A549 (cell line): ENCODE measurements at regions not wholly inside any gene's neighbourhood (a gene's known extent, or its start where the extent isn't known, plus 50 kb on each side); places are given as distances from the start of the nearest gene placed in this dataset.

Experiments used
- ATAC-seq, 2 experiments: fragments of 200-7000 bp in 1 of 2; fragments of >200 bp in 1 of 2; cut with Nextera tagmentation in 1 of 2; cut with Tn5 transposase in 1 of 2; 3 replicates each; pipeline versions ENCODE4 v1.8.0 to v1.9.1; 2018 to 2020; ENCODE audit warnings: mild to moderate bottlenecking in 1 of 2, moderate library complexity in 1 of 2
- CTCF ChIA-PET: fragments of 300-600 bp; sonication (Branson Sonifier 250); formaldehyde crosslinking; extraction: SDS; loops from one replicate; lab custom pipeline; 2021; ENCODE audit warnings: antibody characterized with exemption, inconsistent platforms; lab: Yijun Ruan, JAX
- POLR2A ChIA-PET: fragments of 350-600 bp; formaldehyde crosslinking; extraction: SDS; loops from one replicate; lab custom pipeline; 2021; ENCODE audit warnings: antibody characterized with exemption, inconsistent platforms; lab: Yijun Ruan, JAX
- DNase-seq, 2 experiments: peaks; one replicate each; pipeline versions ENCODE4 v3.0.0 to v3.0.0-alpha.2; 2011 to 2016; ENCODE audit warnings: low read depth in 1 of 2, low spot score in 1 of 2
- FAIRE-seq: peaks from 2 replicates; lab custom pipeline; 2011; peaks lifted over from hg19 to GRCh38; lab: Jason Lieb, UNC
- H3K27ac ChIP-seq, 2 experiments: fragments of >200 bp; sonication (Bioruptor Twin); formaldehyde crosslinking; 3 replicates each; pipeline ENCODE4 v1.5.1; 2016 to 2017
- H3K4me1 ChIP-seq: fragments of >200 bp; sonication (Bioruptor Twin); formaldehyde crosslinking; 3 replicates; pipeline ENCODE4 v1.6.1; 2016
- H3K4me2 ChIP-seq: fragments of >200 bp; sonication (Bioruptor Twin); formaldehyde crosslinking; 3 replicates; pipeline ENCODE4 v1.6.1; 2016
- H3K4me3 ChIP-seq: fragments of >200 bp; sonication (Bioruptor Twin); formaldehyde crosslinking; 3 replicates; pipeline ENCODE4 v1.5.1; 2016
- H3K9me3 ChIP-seq: fragments of >200 bp; sonication (Bioruptor Twin); formaldehyde crosslinking; 3 replicates; pipeline ENCODE4 v1.6.1; 2016
- ATOH8 ChIP-seq: fragments of 250-450 bp; sonication (Bioruptor Pico); IDR thresholded peaks from 2 replicates; pipeline ENCODE4 v1.5.0; 2020; ENCODE audit warnings: low read depth, mild to moderate bottlenecking, moderate library complexity
- BHLHE40 ChIP-seq: IDR thresholded peaks from 2 replicates; pipeline ENCODE4 v1.6.1; 2012; ENCODE audit warnings: low read depth, low read length, inconsistent platforms
- CHD4 ChIP-seq: fragments of 200-600 bp; sonication (generic); IDR thresholded peaks from 2 replicates; pipeline ENCODE4 v1.6.1; 2016; ENCODE audit warnings: antibody characterized with exemption, mild to moderate bottlenecking, borderline replicate concordance
- CTCF ChIP-seq: fragments of >200 bp; sonication (Bioruptor Twin); formaldehyde crosslinking; IDR thresholded peaks from 3 replicates; pipeline ENCODE4 v1.5.1; 2016
- EHF ChIP-seq: fragments of 250-450 bp; sonication (Bioruptor Pico); IDR thresholded peaks from 2 replicates; pipeline ENCODE4 v1.5.0; 2020; ENCODE audit warnings: mild to moderate bottlenecking
- ESRRA ChIP-seq: fragments of 150-350 bp; IDR thresholded peaks from 2 replicates; pipeline ENCODE4 v1.6.1; 2014; ENCODE audit warnings: mild to moderate bottlenecking, low read length, borderline replicate concordance
- FOSL2 ChIP-seq, 2 experiments: fragments of 450-650 bp in 1 of 2; fragments of >200 bp in 1 of 2; sonication (Bioruptor Twin) in 1 of 2; formaldehyde crosslinking; IDR thresholded peaks; 2 replicates each; pipeline versions ENCODE4 v1.5.0 to v1.6.1; 2016 to 2020; ENCODE audit warnings: mild to moderate bottlenecking in 1 of 2, moderate library complexity in 1 of 2
- HMGXB4 ChIP-seq: fragments of 250-450 bp; sonication (Bioruptor Pico); IDR thresholded peaks from 2 replicates; pipeline ENCODE4 v1.5.0; 2021; ENCODE audit warnings: mild to moderate bottlenecking, moderate library complexity, borderline replicate concordance
- JUN ChIP-seq, 2 experiments: fragments of >200 bp; sonication (Bioruptor Twin); formaldehyde crosslinking; IDR thresholded peaks; 2 replicates in 1 of 2; 3 replicates in 1 of 2; pipeline ENCODE4 v1.6.1; 2016 to 2017
- KDM1A ChIP-seq: fragments of 200-600 bp; sonication (generic); IDR thresholded peaks from 2 replicates; pipeline ENCODE4 v1.6.1; 2016; ENCODE audit warnings: low read depth, mild to moderate bottlenecking
- KDM5A ChIP-seq: fragments of 200-600 bp; sonication (generic); IDR thresholded peaks from 2 replicates; pipeline ENCODE4 v1.6.1; 2016; ENCODE audit warnings: antibody characterized with exemption, mild to moderate bottlenecking
- MAX ChIP-seq: IDR thresholded peaks from 2 replicates; pipeline ENCODE4 v1.6.1; 2012
- NPAS2 ChIP-seq: fragments of 250-450 bp; sonication (Bioruptor Pico); IDR thresholded peaks from 2 replicates; pipeline ENCODE4 v1.8.0; 2022; ENCODE audit warnings: mild to moderate bottlenecking, moderate library complexity, borderline replicate concordance
- NR3C1 ChIP-seq: fragments of >200 bp; sonication (Bioruptor Twin); formaldehyde crosslinking; IDR thresholded peaks from 3 replicates; pipeline ENCODE4 v1.6.1; 2017
- PBX3 ChIP-seq: IDR thresholded peaks from 2 replicates; pipeline ENCODE4 v1.6.1; 2012
- PHF8 ChIP-seq: fragments of 200-600 bp; sonication (generic); IDR thresholded peaks from 2 replicates; pipeline ENCODE4 v1.6.1; 2016; ENCODE audit warnings: low read depth, mild to moderate bottlenecking, antibody characterized with exemption, moderate library complexity, borderline replicate concordance
- POLR2A ChIP-seq: IDR thresholded peaks from 2 replicates; pipeline ENCODE4 v1.6.1; 2012; ENCODE audit warnings: mild to moderate bottlenecking, low read length
- RAD21 ChIP-seq, 2 experiments: fragments of >200 bp in 1 of 2; sonication (Bioruptor Twin) in 1 of 2; formaldehyde crosslinking in 1 of 2; IDR thresholded peaks in 1 of 2; conservative IDR thresholded peaks in 1 of 2; 2 replicates in 1 of 2; 3 replicates in 1 of 2; pipeline ENCODE4 v1.6.1; 2012 to 2018; ENCODE audit warnings: inconsistent platforms in 1 of 2
- RFX5 ChIP-seq: fragments of 450-650 bp; IDR thresholded peaks from 2 replicates; pipeline ENCODE4 v1.7.1; 2014; ENCODE audit warnings: antibody characterized with exemption, mild to moderate bottlenecking, moderate library complexity
- SREBF2 ChIP-seq: fragments of 450-650 bp; IDR thresholded peaks from 2 replicates; pipeline ENCODE4 v1.6.1; 2014; ENCODE audit warnings: mild to moderate bottlenecking, moderate library complexity
- ZC3H11A ChIP-seq: fragments of 450-650 bp; IDR thresholded peaks from 2 replicates; pipeline ENCODE4 v1.6.1; 2014; ENCODE audit warnings: antibody characterized with exemption, mild to moderate bottlenecking
- WGBS: methylation state at CpG from one replicate; pipeline ENCODE4 v1.1.6; 2017; ENCODE audit errors: missing lambda C conversion rate; 5-methylcytosine and 5-hydroxymethylcytosine counted together

- no peak for TF ChIP-seq NPAS2 (CRISPR knock-in tag)
- TF ChIP-seq RFX5, result no peak
- no peak for TF ChIP-seq JUN (IDR thresholded peaks at IDR 0.05)
Observed at GRCh38 chr4:126960760-126961159, 672.0 kb upstream of the INTU start (continued).

GRCh38 chr4:126961661-126962060 lies 671.1 kb upstream of the INTU start:
- no peak overlapping the region for H3K4me3 ChIP-seq
- H3K4me1 ChIP-seq, result no peaks in the 10 kb centered on the region
- POLR2A ChIA-PET, result no interaction called here
- 19% methylated on average over 1 of the region's 1 CpG for WGBS
- CTCF ChIA-PET, result no interaction called here
- DNase-seq (no peak), FAIRE-seq (no peak), ATAC-seq (no peak)
- no peak overlapping the region for H3K27ac ChIP-seq
- H3K4me2 ChIP-seq, result no peak overlapping the region
- no peaks in the 10 kb centered on the region for H3K9me3 ChIP-seq
- TF ChIP-seq NR3C1 (no peak), BHLHE40 (no peak), ZC3H11A (no peak), KDM1A (no peak), MAX (no peak), KDM5A (no peak), PHF8 (no peak), FOSL2 (IDR thresholded peaks at IDR 0.05) (no peak), FOSL2 (CRISPR knock-in tag; IDR thresholded peaks at IDR 0.05) (no peak), CTCF (no peak), ATOH8 (CRISPR knock-in tag) (no peak), POLR2A (no peak), CHD4 (no peak)

- CTCF ChIA-PET, result no interaction called here
- DNase-seq, result no peak
- Histone ChIP-seq H3K27ac (no peak overlapping the region), H3K4me3 (no peak overlapping the region), H3K4me1 (no peaks in the 10 kb centered on the region), H3K4me2 (no peak overlapping the region), H3K9me3 (no peaks in the 10 kb centered on the region)
- POLR2A ChIA-PET, result no interaction called here
- FAIRE-seq, result no peak
- WGBS, result 27% methylated on average over 4 of the region's 4 CpGs
- ATAC-seq, result no peak
- TF ChIP-seq SREBF2, result no peak
- no peak for TF ChIP-seq RAD21 (conservative IDR thresholded peaks at IDR 0.05 in 1 of 2, IDR thresholded peaks at IDR 0.05 in 1 of 2)
- TF ChIP-seq PBX3, result no peak
- no peak for TF ChIP-seq ESRRA
- TF ChIP-seq EHF, result no peak
- no peak for TF ChIP-seq HMGXB4 (CRISPR knock-in tag)
Observed at GRCh38 chr4:126965877-126966276, 666.9 kb upstream of the INTU start.
